OCI-LY3 (cell line): ENCODE measurements at regions not wholly inside any gene's neighbourhood (a gene's known extent, or its start where the extent isn't known, plus 50 kb on each side); places are given as distances from the start of the nearest gene placed in this dataset.
"Not testable (repeated sequence)": the region's sequence is repeated elsewhere in the genome, so short reads cannot be mapped to it uniquely, and the experiment has no call there.

ENCODE experiments used
- H2AFZ ChIP-seq: fragments of 200-600, 300-600 bp; shearing (Covaris generic); 2 replicates; pipeline ENCODE4 v1.6.0; 2014; ENCODE audit warnings: antibody characterized with exemption, low read depth, low read length
- H3K27ac ChIP-seq: fragments of 200-600, 300-600 bp; sonication (generic); 2 replicates; pipeline ENCODE4 v1.5.1; 2014; ENCODE audit warnings: mild to moderate bottlenecking, low read length, moderate library complexity, mixed read lengths
- H3K27me3 ChIP-seq: fragments of 200-600, 300-600 bp; sonication (generic); 2 replicates; pipeline ENCODE4 v1.6.1; 2014; ENCODE audit warnings: low read depth, low read length, mixed read lengths
- H3K36me3 ChIP-seq: fragments of 200-600, 300-600 bp; sonication (generic); replicated peaks from 2 replicates; pipeline ENCODE3; 2014; ENCODE audit warnings: low read depth, low read length, mixed read lengths
- H3K4me1 ChIP-seq: fragments of 300-600, 200-600 bp; sonication (generic); 2 replicates; pipeline ENCODE4 v1.6.1; 2014; ENCODE audit warnings: low read length, mixed read lengths
- H3K4me2 ChIP-seq: fragments of 200-600, 300-600 bp; sonication (generic); 2 replicates; pipeline ENCODE4 v1.6.1; 2014; ENCODE audit warnings: low read length, mixed read lengths
- H3K4me3 ChIP-seq: fragments of 300-600, 200-600 bp; sonication (generic); 2 replicates; pipeline ENCODE4 v1.5.1; 2014; ENCODE audit warnings: antibody characterized with exemption, mild to moderate bottlenecking, low read length, moderate library complexity
- H3K79me2 ChIP-seq: fragments of 300-600, 200-600 bp; shearing (Covaris generic); 2 replicates; pipeline ENCODE4 v1.6.1; 2014; ENCODE audit warnings: mild to moderate bottlenecking, low read length, mixed read lengths
- H3K9ac ChIP-seq: fragments of 300-600, 200-600 bp; shearing (Covaris generic); 2 replicates; pipeline ENCODE4 v1.6.0; 2014; ENCODE audit warnings: mild to moderate bottlenecking, low read length, moderate library complexity
- H3K9me3 ChIP-seq: fragments of 200-600, 300-600 bp; shearing (Covaris generic); 2 replicates; pipeline ENCODE4 v1.6.1; 2014; ENCODE audit warnings: low read length, mixed read lengths; ENCODE audit not compliant: insufficient read depth
- H4K20me1 ChIP-seq: fragments of 200-600, 300-600 bp; sonication (generic); 2 replicates; pipeline ENCODE4 v1.6.1; 2016; ENCODE audit warnings: low read length, mixed read lengths; ENCODE audit not compliant: insufficient read depth

DNA sequence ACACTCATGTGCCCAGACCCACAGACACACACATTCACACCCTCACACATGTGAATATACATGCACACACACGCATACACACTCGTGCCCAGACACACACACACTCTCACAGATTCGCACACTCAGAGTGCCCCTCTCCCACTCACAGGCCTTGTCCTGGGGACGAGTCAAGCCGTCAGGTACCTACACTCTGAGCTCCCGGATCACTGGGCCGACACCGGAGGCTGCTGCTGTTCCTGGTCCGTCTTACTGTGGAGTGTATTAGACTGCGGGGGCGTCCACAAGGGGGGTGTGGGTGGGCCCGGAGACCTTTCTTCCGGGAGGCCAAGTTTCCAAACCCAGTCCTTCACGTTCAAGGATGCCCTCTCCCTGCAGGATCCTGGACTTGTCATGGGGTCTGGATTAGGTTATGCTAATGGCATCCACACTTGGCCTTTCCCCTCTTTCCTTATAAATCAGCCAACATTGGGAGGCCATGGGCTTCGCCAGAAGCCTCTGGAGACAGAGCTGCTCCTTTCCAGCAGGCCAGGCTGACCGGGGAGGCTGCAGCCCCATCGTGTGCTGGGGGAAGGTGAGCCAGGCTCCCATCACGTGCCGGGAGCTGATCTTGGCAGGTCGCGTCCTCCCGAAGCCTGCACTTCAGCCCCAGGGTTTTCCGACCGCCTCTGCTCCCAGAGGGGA is 186.4 kb downstream of the NPIPB11 start:
- not testable (repeated sequence) for H2AFZ ChIP-seq, H3K36me3 ChIP-seq, H3K79me2 ChIP-seq, H3K4me1 ChIP-seq, H3K4me3 ChIP-seq, H3K9ac ChIP-seq, H4K20me1 ChIP-seq, H3K9me3 ChIP-seq, H3K27me3 ChIP-seq, H3K4me2 ChIP-seq, H3K27ac ChIP-seq

- H3K27me3 ChIP-seq, H3K9ac ChIP-seq, H3K9me3 ChIP-seq, H4K20me1 ChIP-seq, H3K79me2 ChIP-seq, H3K36me3 ChIP-seq, H3K4me2 ChIP-seq, H3K27ac ChIP-seq, H3K4me1 ChIP-seq, H2AFZ ChIP-seq, H3K4me3 ChIP-seq: not testable (repeated sequence)
These were observed 186.9 kb downstream of the NPIPB11 start for GRCh38 chr16:29219562-29219961.

- H3K36me3 ChIP-seq, H3K4me1 ChIP-seq, H3K9me3 ChIP-seq, H3K4me2 ChIP-seq, H3K27ac ChIP-seq, H3K9ac ChIP-seq, H3K79me2 ChIP-seq, H2AFZ ChIP-seq, H3K27me3 ChIP-seq, H4K20me1 ChIP-seq, H3K4me3 ChIP-seq: not testable (repeated sequence)
These were observed 187.9 kb downstream of the NPIPB11 start for GRCh38 chr16:29218649-29219048.

DNA sequence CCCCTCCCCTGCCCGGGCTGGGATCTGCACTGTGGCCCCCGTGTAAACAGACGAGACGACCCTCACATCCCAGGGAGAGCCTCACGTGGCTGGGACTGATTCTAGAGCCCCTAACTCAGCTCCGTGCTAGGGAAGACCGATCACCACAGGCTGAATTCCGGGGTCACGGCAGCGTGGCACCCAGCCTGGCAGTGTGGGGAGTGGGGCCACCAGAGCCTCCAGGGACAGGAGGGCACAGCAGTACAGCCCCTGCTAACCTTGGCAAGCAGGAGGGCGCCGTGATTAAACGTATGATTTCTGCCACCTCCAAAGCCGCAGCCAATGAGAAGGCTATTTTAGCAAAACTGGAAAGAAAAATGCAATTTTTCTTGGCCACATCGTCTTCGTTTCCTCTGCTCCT is 188.3 kb downstream of the NPIPB11 start:
- H3K4me3 ChIP-seq, H4K20me1 ChIP-seq, H3K27ac ChIP-seq, H3K27me3 ChIP-seq, H3K36me3 ChIP-seq, H3K9ac ChIP-seq, H3K9me3 ChIP-seq, H3K4me2 ChIP-seq, H3K79me2 ChIP-seq, H2AFZ ChIP-seq, H3K4me1 ChIP-seq: not testable (repeated sequence)

- H3K27me3 ChIP-seq, result not testable (repeated sequence)
These were observed 188.8 kb downstream of the NPIPB11 start for GRCh38 chr16:29217752-29218126.

GRCh38 chr16:29217104-29217751 is 189.3 kb downstream of the NPIPB11 start:
- not testable (repeated sequence) for H2AFZ ChIP-seq, H3K27ac ChIP-seq, H3K4me1 ChIP-seq

More at GRCh38 chr16:29217752-29218126, 188.8 kb downstream of the NPIPB11 start:
- not testable (repeated sequence) for H3K4me2 ChIP-seq, H3K4me3 ChIP-seq, H4K20me1 ChIP-seq, H3K36me3 ChIP-seq, H3K4me1 ChIP-seq, H3K9ac ChIP-seq, H3K27ac ChIP-seq, H2AFZ ChIP-seq, H3K79me2 ChIP-seq, H3K9me3 ChIP-seq

GRCh38 chr16:29213770-29214169 is 192.7 kb downstream of the NPIPB11 start:
- not testable (repeated sequence) for H3K9ac ChIP-seq, H3K27ac ChIP-seq, H3K4me1 ChIP-seq, H3K4me2 ChIP-seq, H3K79me2 ChIP-seq, H3K4me3 ChIP-seq, H3K9me3 ChIP-seq, H4K20me1 ChIP-seq, H2AFZ ChIP-seq, H3K36me3 ChIP-seq, H3K27me3 ChIP-seq

More at GRCh38 chr16:29217104-29217751, 189.3 kb downstream of the NPIPB11 start:
- H3K4me2 ChIP-seq, H3K36me3 ChIP-seq, H3K27me3 ChIP-seq, H3K4me3 ChIP-seq, H3K79me2 ChIP-seq, H3K9me3 ChIP-seq, H4K20me1 ChIP-seq, H3K9ac ChIP-seq: not testable (repeated sequence)

DNA sequence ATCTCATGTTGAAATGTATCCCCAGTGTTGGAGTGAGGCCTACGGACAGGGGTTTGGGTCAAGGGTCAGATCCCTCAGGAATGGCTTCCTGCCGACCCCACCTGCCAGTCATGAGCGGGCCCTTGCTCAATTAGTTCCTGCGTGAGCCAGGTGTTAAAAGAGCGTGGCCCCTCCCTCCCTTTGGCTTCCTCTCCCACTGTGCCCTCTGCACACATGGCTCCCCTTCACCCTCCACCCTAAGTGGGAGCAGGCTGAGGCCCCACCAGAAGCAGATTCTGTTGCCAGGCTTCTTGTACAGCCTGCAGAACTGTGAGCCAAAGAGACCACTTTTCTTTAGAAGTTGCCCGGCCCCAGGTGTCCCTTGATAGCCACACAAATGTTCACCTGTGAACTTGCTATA is 193.3 kb downstream of the NPIPB11 start:
- H3K79me2 ChIP-seq, H2AFZ ChIP-seq, H3K9me3 ChIP-seq, H3K27me3 ChIP-seq, H4K20me1 ChIP-seq, H3K4me3 ChIP-seq, H3K9ac ChIP-seq, H3K4me2 ChIP-seq, H3K4me1 ChIP-seq, H3K36me3 ChIP-seq, H3K27ac ChIP-seq: not testable (repeated sequence)

DNA sequence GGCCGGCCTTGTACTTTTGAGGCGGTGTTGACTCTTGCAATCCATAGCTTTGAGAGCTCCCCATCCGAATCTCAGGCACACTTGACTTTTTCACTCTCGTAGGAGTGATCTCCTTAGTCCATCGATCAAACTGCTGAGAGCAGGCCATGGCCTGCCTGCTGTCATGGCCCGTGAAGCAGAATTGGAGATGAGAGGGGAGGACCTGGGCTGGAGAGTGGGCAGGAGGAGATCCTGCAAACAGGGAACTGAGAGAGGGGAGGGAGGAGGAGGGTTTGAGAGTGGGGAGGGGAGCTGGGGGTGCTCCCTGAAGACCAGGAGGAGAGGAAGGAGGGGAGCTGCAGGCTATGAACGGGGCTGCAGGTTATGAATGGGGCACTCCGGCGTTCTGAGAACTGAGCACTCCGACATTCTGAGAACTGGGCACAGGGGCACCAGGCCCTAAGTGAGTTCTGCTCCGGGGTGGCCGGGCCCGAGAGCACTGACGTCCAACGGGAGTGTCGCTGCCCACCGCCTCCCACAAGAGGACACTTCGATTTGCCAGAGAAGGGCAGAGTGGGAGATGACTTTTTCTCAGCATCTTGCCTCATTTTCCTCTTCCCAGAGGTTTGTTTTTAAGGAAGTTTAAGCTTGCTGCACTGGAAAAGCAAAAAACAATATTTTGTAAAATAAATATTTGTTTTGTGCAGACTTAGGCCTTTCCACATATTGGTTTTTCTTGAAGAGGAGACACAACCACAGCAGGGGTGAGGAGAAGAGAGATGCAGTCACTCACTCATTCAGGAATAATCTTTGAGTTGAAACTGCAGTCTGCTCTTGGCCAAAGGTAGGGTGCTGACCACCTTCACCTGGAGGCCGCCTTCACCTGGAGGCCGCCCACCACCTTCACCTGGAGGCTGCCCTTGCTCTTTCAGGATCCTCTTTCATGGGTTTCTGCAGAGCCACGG is 194.2 kb downstream of the NPIPB11 start:
- H4K20me1 ChIP-seq, H3K4me3 ChIP-seq, H3K9ac ChIP-seq, H3K4me1 ChIP-seq, H3K27me3 ChIP-seq, H3K79me2 ChIP-seq, H2AFZ ChIP-seq, H3K9me3 ChIP-seq, H3K27ac ChIP-seq, H3K4me2 ChIP-seq, H3K36me3 ChIP-seq: not testable (repeated sequence)
